ENCODE measurements at regions not wholly inside any gene's neighbourhood (a gene's known extent, or its start where the extent isn't known, plus 50 kb on each side); places are given as distances from the start of the nearest gene placed in this dataset.
A peak's percentile ranks its signal among the peaks of the same experiment; 100 is the strongest.

DNA sequence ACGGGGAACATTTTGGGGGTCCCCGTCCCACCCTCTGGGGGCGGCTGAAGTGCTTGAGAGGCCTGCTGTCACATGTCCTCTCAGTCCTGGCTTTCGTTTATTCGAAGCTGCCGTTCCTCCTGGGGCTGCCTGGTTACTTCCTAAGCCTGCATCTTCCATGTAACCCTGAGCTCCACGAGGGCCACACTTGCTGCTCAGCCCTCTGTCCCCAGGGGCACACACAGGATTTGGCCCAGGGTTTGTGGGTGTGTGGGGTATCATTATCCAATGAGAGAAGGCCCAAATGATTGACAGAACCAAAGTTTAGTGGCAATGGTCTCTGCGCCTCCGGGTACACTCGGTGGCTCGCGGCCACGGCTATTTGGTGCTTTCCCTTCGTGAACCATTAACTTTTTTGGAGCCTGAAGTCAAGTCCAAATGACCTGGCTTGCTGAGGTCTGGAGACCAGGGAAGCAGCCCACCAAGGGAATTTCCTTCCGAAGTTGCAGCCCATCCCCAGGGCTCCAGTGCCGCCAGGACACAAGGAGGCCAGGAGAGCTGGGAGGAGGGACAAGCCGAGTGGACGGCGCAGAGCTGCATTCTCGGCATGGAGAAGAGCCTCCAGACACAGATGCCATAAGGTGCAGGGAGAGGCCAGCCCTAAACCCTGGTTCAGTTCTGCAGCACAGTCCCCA is 131.4 kb upstream of the FOXF1 start:
- Histone ChIP-seq H3K4me1 (ENCODE audit: insufficient read depth, low read length) (no peaks in the 10 kb centered on the region), H3K27me3 (ENCODE audit: insufficient read depth, low read length, poor library complexity, severe bottlenecking) (no peaks in the 10 kb centered on the region), H3K27ac (ENCODE audit: low read depth, low read length) (no peak overlapping the region), H3K9me3 (ENCODE audit: low read length) (no peaks in the 10 kb centered on the region), H3K36me3 (ENCODE audit: insufficient read depth, low read length) (no peaks in the 10 kb centered on the region), H3K4me3 (ENCODE audit: low read length) (no peak overlapping the region)
- no peak for DNase-seq
- ChIA-PET POLR2A (no interaction called here), CTCF (no interaction called here)
- peaks cover 11 to 12% of the 10 kb centered on the region in 2 donors for H3K27me3 Mint-ChIP-seq
- no peak overlapping the region for H3K27ac Mint-ChIP-seq
- no peaks in the 10 kb centered on the region for H3K36me3 Mint-ChIP-seq
- no peak overlapping the region for H3K4me3 Mint-ChIP-seq
- H3K4me1 Mint-ChIP-seq = no peaks in the 10 kb centered on the region
- peaks cover 0 to 3% (median 0%) of the 10 kb centered on the region in 5 donors for H3K9me3 Mint-ChIP-seq

DNA sequence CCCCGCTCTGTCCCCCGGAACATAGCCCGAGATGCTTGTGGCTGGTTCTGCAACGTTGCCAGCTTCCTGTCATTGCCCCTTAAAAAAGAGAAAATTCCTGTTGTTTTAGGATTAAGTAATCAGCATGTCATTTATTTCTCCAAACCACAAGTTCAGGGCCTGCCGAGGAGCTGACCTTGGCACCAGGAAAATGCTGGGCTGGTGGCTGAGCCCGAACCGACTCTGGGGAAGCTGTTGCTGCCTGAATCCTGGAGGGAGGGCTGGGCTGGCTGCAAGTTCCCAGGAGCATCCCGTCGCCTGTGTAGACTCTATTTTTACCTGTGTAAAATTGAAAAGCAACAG is 130.9 kb upstream of the FOXF1 start:
- POLR2A ChIA-PET = no interaction called here
- CTCF ChIA-PET = no interaction called here
- Histone ChIP-seq H3K36me3 (ENCODE audit: insufficient read depth, low read length) (no peaks in the 10 kb centered on the region), H3K9me3 (ENCODE audit: low read length) (no peaks in the 10 kb centered on the region), H3K4me1 (ENCODE audit: insufficient read depth, low read length) (no peaks in the 10 kb centered on the region), H3K27me3 (ENCODE audit: insufficient read depth, low read length, poor library complexity, severe bottlenecking) (no peaks in the 10 kb centered on the region), H3K4me3 (ENCODE audit: low read length) (no peak overlapping the region), H3K27ac (ENCODE audit: low read depth, low read length) (no peak overlapping the region)
- H3K4me1 Mint-ChIP-seq = no peaks in the 10 kb centered on the region
- no peak overlapping the region for H3K27ac Mint-ChIP-seq
- peaks cover 10 to 11% of the 10 kb centered on the region in 2 donors for H3K27me3 Mint-ChIP-seq
- no peak overlapping the region for H3K4me3 Mint-ChIP-seq
- no peaks in the 10 kb centered on the region for H3K36me3 Mint-ChIP-seq
- DNase-seq = no peak
- peaks cover 0 to 3% (median 0%) of the 10 kb centered on the region in 5 donors for H3K9me3 Mint-ChIP-seq

DNA sequence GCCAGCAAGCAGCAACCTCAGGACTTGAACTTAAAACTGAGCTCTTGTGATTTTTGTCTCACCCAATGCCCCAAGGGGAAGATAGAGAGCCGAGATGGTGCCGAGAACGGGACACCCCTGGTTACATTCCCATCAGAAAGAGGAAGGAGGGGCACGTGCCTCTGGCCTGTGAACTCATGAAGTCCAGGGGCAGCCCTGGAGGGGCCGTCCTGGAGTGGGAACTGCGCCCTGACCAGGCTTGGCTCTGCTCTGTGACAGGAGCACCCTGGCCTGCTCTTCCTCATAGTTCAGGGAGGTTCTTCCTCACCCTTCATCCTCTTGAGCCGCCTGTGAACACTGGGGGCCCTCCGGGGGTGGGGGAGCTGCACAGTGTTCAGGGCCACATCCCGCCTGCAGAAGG is 130.3 kb upstream of the FOXF1 start:
- no peak for DNase-seq
- H3K27me3 Mint-ChIP-seq = peaks cover 10 to 11% of the 10 kb centered on the region in 2 donors
- H3K27ac Mint-ChIP-seq = no peak overlapping the region
- H3K9me3 Mint-ChIP-seq = peaks cover 0 to 3% (median 0%) of the 10 kb centered on the region in 5 donors
- ChIA-PET CTCF (no interaction called here), POLR2A (no interaction called here)
- no peak overlapping the region for H3K27ac ChIP-seq (ENCODE audit: low read depth, low read length)
- H3K4me1 ChIP-seq (ENCODE audit: insufficient read depth, low read length) = no peaks in the 10 kb centered on the region
- H3K27me3 ChIP-seq (ENCODE audit: insufficient read depth, low read length, poor library complexity, severe bottlenecking) = no peaks in the 10 kb centered on the region
- H3K4me3 ChIP-seq (ENCODE audit: low read length) = no peak overlapping the region
- H3K4me3 Mint-ChIP-seq = no peak overlapping the region
- no peaks in the 10 kb centered on the region for H3K4me1 Mint-ChIP-seq
- no peaks in the 10 kb centered on the region for H3K36me3 Mint-ChIP-seq
- no peaks in the 10 kb centered on the region for H3K36me3 ChIP-seq (ENCODE audit: insufficient read depth, low read length)
- no peaks in the 10 kb centered on the region for H3K9me3 ChIP-seq (ENCODE audit: low read length)

DNA sequence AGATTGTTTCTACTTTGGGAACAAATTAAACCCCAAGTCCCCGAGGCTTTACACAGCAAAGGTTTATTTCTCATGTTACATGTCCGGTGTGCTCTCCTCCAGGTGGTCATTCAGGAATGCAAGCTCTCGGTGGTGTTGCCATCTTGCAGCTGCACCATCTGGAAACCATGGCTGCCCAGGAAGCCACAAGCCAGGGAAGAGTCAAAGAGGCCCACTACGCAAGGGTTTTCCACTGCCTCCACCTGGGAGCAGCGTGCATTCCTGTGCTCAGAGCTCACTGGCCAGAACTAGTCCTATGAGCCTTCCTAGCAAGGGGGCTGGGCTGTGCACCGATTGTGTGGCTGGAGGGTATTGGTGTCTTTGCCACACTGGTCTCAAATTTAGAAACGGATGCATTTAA is 128.8 kb upstream of the FOXF1 start:
- no peak overlapping the region for H3K4me3 Mint-ChIP-seq
- H3K4me1 Mint-ChIP-seq = no peaks in the 10 kb centered on the region
- DNase-seq = no peak
- H3K9me3 Mint-ChIP-seq = peaks cover 0 to 1% (median 0%) of the 10 kb centered on the region in 5 donors
- no peaks in the 10 kb centered on the region for H3K36me3 Mint-ChIP-seq
- peaks cover 11 to 12% of the 10 kb centered on the region in 2 donors for H3K27me3 Mint-ChIP-seq
- Histone ChIP-seq H3K4me3 (ENCODE audit: low read length) (no peak overlapping the region), H3K27ac (ENCODE audit: low read depth, low read length) (no peak overlapping the region), H3K4me1 (ENCODE audit: insufficient read depth, low read length) (no peaks in the 10 kb centered on the region), H3K27me3 (ENCODE audit: insufficient read depth, low read length, poor library complexity, severe bottlenecking) (peaks cover 4% of the 10 kb centered on the region), H3K9me3 (ENCODE audit: low read length) (no peaks in the 10 kb centered on the region), H3K36me3 (ENCODE audit: insufficient read depth, low read length) (no peaks in the 10 kb centered on the region)
- H3K27ac Mint-ChIP-seq = no peak overlapping the region
- ChIA-PET POLR2A (no interaction called here), CTCF (no interaction called here)

DNA sequence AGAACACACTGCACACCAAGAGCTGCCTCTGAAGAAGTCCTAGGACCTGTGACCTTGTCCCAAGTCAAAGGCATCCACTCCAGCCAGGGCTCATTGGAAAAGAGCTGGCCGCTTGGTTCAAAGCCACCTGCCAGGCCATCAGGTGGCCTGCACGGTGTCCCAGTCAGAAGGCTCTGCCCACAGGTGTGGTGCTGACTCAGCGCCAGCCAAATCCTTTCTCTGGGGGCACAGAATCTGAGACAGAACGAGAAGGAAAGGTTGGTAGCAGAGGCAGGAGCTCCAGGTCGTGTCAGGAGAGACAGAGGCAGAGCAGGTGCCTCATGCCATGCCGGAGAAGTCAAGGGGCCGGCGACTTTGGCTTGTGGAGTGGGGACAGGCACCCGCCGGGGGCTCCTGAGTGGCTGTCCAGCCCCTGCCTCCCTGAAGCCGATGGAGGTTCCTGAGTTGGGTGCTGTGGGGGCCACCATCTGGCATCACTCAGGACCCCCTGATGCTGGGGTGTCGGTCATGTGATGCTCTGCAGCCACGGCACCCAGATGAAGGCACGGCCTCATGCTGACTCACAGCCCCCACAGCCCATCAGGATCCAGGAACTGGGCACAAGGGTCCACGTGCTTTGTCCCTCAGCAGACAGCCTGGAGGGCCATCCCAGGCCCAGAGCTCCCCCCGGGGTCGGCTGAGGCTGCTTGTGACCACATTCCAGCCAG is 128.1 kb upstream of the FOXF1 start:
- H3K4me3 ChIP-seq (ENCODE audit: low read length) = no peak overlapping the region
- no peak overlapping the region for H3K27ac Mint-ChIP-seq
- H3K27me3 Mint-ChIP-seq = peaks cover 11 to 12% of the 10 kb centered on the region in 2 donors
- CTCF ChIA-PET = interaction anchor here (1.2 kb wide), 1 partner anchor 10 kb away, joined by 3 read pairs; no protein-coding TSS in a partner anchor
- no peak overlapping the region for H3K4me3 Mint-ChIP-seq
- no peaks in the 10 kb centered on the region for H3K4me1 Mint-ChIP-seq
- POLR2A ChIA-PET = no interaction called here
- H3K9me3 Mint-ChIP-seq = no peaks in the 10 kb centered on the region
- no peak for DNase-seq
- H3K9me3 ChIP-seq (ENCODE audit: low read length) = no peaks in the 10 kb centered on the region
- H3K36me3 Mint-ChIP-seq = no peaks in the 10 kb centered on the region
- no peaks in the 10 kb centered on the region for H3K4me1 ChIP-seq (ENCODE audit: insufficient read depth, low read length)
- H3K27ac ChIP-seq (ENCODE audit: low read depth, low read length) = no peak overlapping the region
- peaks cover 4% of the 10 kb centered on the region for H3K27me3 ChIP-seq (ENCODE audit: insufficient read depth, low read length, poor library complexity, severe bottlenecking)
- H3K36me3 ChIP-seq (ENCODE audit: insufficient read depth, low read length) = no peaks in the 10 kb centered on the region

DNA sequence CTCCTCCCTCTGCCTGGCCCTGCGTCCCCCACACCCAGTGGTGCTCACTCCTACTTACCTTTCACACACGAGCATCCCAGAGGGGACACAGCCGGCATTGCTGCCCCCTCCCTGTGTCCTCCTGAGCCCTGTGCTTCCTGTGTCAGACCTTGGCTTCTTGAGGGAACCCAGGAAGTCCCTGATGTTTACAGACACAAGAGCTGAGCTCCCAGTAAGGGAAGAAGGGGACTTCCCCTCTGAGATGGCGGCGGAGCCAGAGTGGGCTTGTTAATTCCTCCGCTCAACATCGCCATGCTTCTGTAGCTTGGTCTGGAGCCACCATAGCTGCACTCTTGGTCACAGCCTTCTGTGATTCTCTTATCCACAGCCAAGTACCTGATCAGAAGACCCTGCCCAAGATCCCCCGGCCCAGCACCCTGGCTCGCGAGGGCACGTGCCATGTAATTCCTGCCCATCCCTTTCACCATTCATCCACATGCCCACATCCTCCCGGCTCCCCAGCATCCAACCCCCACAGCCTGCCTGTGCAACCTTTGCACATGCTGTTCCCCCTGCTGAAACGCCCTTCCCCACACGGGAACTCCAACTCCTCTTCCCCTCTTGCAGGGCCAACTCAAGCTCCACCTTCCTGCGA is 127.4 kb upstream of the FOXF1 start:
- ChIA-PET CTCF (interaction anchor here (1.2 kb wide), 1 partner anchor 9 kb away, joined by 3 read pairs; no protein-coding TSS in a partner anchor), POLR2A (no interaction called here)
- Mint-ChIP-seq H3K27me3 (peaks cover 11 to 12% of the 10 kb centered on the region in 2 donors), H3K4me3 (no peak overlapping the region), H3K4me1 (no peaks in the 10 kb centered on the region), H3K27ac (peak overlapping the region in 1 of 8 donors; percentile 86), H3K36me3 (no peaks in the 10 kb centered on the region), H3K9me3 (peaks cover 0 to 2% (median 0%) of the 10 kb centered on the region in 5 donors)
- Histone ChIP-seq H3K27me3 (ENCODE audit: insufficient read depth, low read length, poor library complexity, severe bottlenecking) (peaks cover 4% of the 10 kb centered on the region), H3K9me3 (ENCODE audit: low read length) (no peaks in the 10 kb centered on the region), H3K4me3 (ENCODE audit: low read length) (no peak overlapping the region), H3K36me3 (ENCODE audit: insufficient read depth, low read length) (no peaks in the 10 kb centered on the region), H3K4me1 (ENCODE audit: insufficient read depth, low read length) (no peaks in the 10 kb centered on the region), H3K27ac (ENCODE audit: low read depth, low read length) (no peak overlapping the region)
- DNase-seq = no peak

DNA sequence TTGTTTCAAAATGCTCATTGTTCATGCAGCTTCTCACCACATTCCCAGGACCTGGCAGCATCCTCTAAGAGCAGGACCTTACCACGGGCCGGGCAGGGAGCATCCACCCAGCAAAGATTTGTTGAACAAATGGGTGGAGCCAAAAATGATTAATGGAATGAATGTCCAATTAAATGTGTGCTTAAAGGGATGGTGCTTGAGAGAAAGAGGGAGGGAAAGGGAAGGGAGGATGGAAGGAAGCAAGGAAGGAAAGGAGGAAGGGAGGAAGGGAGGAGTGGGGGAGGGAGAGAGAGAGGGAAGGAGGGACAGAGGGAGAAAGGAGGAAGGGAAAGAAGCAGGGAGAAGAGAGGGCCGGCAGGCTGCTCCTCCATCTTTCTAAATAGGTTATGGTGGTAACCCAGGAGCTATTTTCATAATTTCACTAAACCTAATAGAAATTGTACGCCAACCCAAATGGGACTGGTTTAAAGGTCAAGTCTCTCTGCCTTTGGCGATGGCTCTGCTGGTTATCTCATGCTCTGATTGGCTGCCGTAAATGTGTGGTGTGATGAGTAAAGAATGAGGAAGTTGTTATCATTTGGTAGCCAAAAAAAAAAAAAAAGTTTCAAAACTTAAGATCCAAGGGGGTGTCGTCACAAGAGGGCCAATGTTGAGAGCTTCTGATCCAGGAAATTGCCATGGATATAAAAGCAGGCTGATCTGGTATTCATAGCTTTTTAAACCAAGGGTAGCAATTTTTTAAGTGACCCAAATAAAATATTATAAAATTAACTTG is 126.7 kb upstream of the FOXF1 start:
- no peak overlapping the region for H3K27ac ChIP-seq (ENCODE audit: low read depth, low read length)
- DNase-seq = no peak
- no peaks in the 10 kb centered on the region for H3K36me3 ChIP-seq (ENCODE audit: insufficient read depth, low read length)
- no peaks in the 10 kb centered on the region for H3K4me1 ChIP-seq (ENCODE audit: insufficient read depth, low read length)
- Mint-ChIP-seq H3K36me3 (no peaks in the 10 kb centered on the region), H3K27ac (no peak overlapping the region), H3K4me1 (no peaks in the 10 kb centered on the region), H3K4me3 (no peak overlapping the region), H3K9me3 (peaks cover 0 to 2% (median 0%) of the 10 kb centered on the region in 5 donors), H3K27me3 (peaks cover 10 to 11% of the 10 kb centered on the region in 2 donors)
- no peaks in the 10 kb centered on the region for H3K9me3 ChIP-seq (ENCODE audit: low read length)
- H3K27me3 ChIP-seq (ENCODE audit: insufficient read depth, low read length, poor library complexity, severe bottlenecking) = peaks cover 4% of the 10 kb centered on the region
- ChIA-PET POLR2A (no interaction called here), CTCF (interaction anchor here (1.2 kb wide), 1 partner anchor 8 kb away, joined by 3 read pairs; no protein-coding TSS in a partner anchor)
- no peak overlapping the region for H3K4me3 ChIP-seq (ENCODE audit: low read length)

DNA sequence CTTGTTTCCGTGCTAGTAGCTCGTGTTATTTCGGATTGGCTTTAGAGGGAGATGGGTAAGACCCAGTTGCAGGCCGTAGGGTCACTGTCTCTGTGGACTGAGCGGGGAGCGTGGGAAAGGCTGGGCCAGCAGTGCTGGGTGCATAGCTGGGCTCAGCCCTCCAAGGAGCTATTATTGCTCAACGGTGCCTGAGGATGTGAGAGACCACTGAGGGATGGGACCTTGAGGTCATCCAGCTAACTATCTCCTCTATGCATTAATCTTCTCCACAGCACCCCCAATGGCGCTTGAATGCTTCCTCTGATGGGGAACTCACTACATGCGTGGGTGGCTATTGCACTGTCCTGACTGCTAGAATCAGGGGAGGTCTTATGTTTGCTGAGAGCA is 126.1 kb upstream of the FOXF1 start:
- peaks cover 0 to 2% (median 0%) of the 10 kb centered on the region in 5 donors for H3K9me3 Mint-ChIP-seq
- H3K36me3 ChIP-seq (ENCODE audit: insufficient read depth, low read length) = no peaks in the 10 kb centered on the region
- H3K9me3 ChIP-seq (ENCODE audit: low read length) = no peaks in the 10 kb centered on the region
- H3K27ac Mint-ChIP-seq = no peak overlapping the region
- H3K27ac ChIP-seq (ENCODE audit: low read depth, low read length) = no peak overlapping the region
- DNase-seq = no peak
- peaks cover 10 to 11% of the 10 kb centered on the region in 2 donors for H3K27me3 Mint-ChIP-seq
- H3K4me1 ChIP-seq (ENCODE audit: insufficient read depth, low read length) = no peaks in the 10 kb centered on the region
- peaks cover 4% of the 10 kb centered on the region for H3K27me3 ChIP-seq (ENCODE audit: insufficient read depth, low read length, poor library complexity, severe bottlenecking)
- no peak overlapping the region for H3K4me3 ChIP-seq (ENCODE audit: low read length)
- ChIA-PET POLR2A (no interaction called here), CTCF (no interaction called here)
- H3K4me3 Mint-ChIP-seq = no peak overlapping the region
- H3K36me3 Mint-ChIP-seq = no peaks in the 10 kb centered on the region
- no peaks in the 10 kb centered on the region for H3K4me1 Mint-ChIP-seq
